Naive B cell (primary cell): ENCODE measurements at regions not wholly inside any gene's neighbourhood (a gene's known extent, or its start where the extent isn't known, plus 50 kb on each side); places are given as distances from the start of the nearest gene placed in this dataset.

Source experiments
- ATAC-seq, 2 donors: fragments of 150-1000 bp; cut with Tn5 transposase; 2 replicates each; pipeline ENCODE4 v1.10.0; 2021; ENCODE audit warnings: low read depth in 2 of 2, mild to moderate bottlenecking in 2 of 2, moderate library complexity in 2 of 2
- DNase-seq: peaks from one replicate; pipeline ENCODE4 v3.0.0; 2022
- H3K27ac Mint-ChIP-seq, 6 donors: one replicate each; pipeline ENCODE4 v1.8.0; 2020 to 2022; ENCODE audit warnings: mild to moderate bottlenecking in 6 of 6, mixed read lengths in 6 of 6, moderate library complexity in 5 of 6, inconsistent platforms in 2 of 6
- H3K27me3 Mint-ChIP-seq, 3 donors: one replicate each; pipeline ENCODE4 v1.8.0; 2021 to 2022; ENCODE audit warnings: mixed read lengths in 3 of 3, mild to moderate bottlenecking in 1 of 3
- H3K36me3 Mint-ChIP-seq, 2 donors: one replicate each; pipeline ENCODE4 v1.8.0; 2020 to 2022; ENCODE audit warnings: mixed read lengths in 2 of 2, inconsistent platforms in 1 of 2, mild to moderate bottlenecking in 1 of 2
- H3K4me1 Mint-ChIP-seq, 3 donors: one replicate each; pipeline ENCODE4 v1.8.0; 2020 to 2022; ENCODE audit warnings: mixed read lengths in 3 of 3, inconsistent platforms in 1 of 3, mild to moderate bottlenecking in 1 of 3, moderate library complexity in 1 of 3
- H3K4me3 Mint-ChIP-seq, 8 donors: one replicate each; pipeline ENCODE4 v1.8.0; 2020 to 2022; ENCODE audit warnings: mild to moderate bottlenecking in 8 of 8, mixed read lengths in 8 of 8, moderate library complexity in 8 of 8, inconsistent platforms in 2 of 8
- H3K9me3 Mint-ChIP-seq, 7 donors: one replicate each; pipeline ENCODE4 v1.8.0; 2020 to 2022; ENCODE audit warnings: mixed read lengths in 7 of 7, mild to moderate bottlenecking in 5 of 7, inconsistent platforms in 2 of 7, moderate library complexity in 1 of 7

GRCh38 chr18:78031991-78032390, 782.3 kb downstream of the GALR1 start:
- no peaks in the 10 kb centered on the region for H3K4me1 Mint-ChIP-seq
- no peak for ATAC-seq
- DNase-seq, result no peak
- H3K9me3 Mint-ChIP-seq, result peaks cover 0 to 3% (median 0%) of the 10 kb centered on the region in 7 donors
- H3K4me3 Mint-ChIP-seq, result no peak overlapping the region
- H3K27ac Mint-ChIP-seq, result no peak overlapping the region
- H3K36me3 Mint-ChIP-seq, result no peaks in the 10 kb centered on the region
- peaks cover 0 to 4% (median 4%) of the 10 kb centered on the region in 3 donors for H3K27me3 Mint-ChIP-seq

GRCh38 chr18:78032574-78032973, 782.9 kb downstream of the GALR1 start:
- H3K36me3 Mint-ChIP-seq, result no peaks in the 10 kb centered on the region
- peaks cover 0 to 3% (median 0%) of the 10 kb centered on the region in 7 donors for H3K9me3 Mint-ChIP-seq
- no peak overlapping the region for H3K27ac Mint-ChIP-seq
- DNase-seq, result no peak
- ATAC-seq, result no peak
- no peaks in the 10 kb centered on the region for H3K4me1 Mint-ChIP-seq
- H3K4me3 Mint-ChIP-seq, result no peak overlapping the region
- H3K27me3 Mint-ChIP-seq, result peaks cover 0 to 4% (median 4%) of the 10 kb centered on the region in 3 donors

GRCh38 chr18:78034755-78035154, 785.1 kb downstream of the GALR1 start:
- Mint-ChIP-seq H3K4me3 (no peak overlapping the region), H3K4me1 (no peaks in the 10 kb centered on the region), H3K36me3 (no peaks in the 10 kb centered on the region), H3K9me3 (peaks cover 0 to 8% (median 4%) of the 10 kb centered on the region in 7 donors), H3K27ac (no peak overlapping the region), H3K27me3 (peaks cover 0 to 4% (median 4%) of the 10 kb centered on the region in 3 donors)
- DNase-seq (no peak), ATAC-seq (no peak)

- ATAC-seq, result no peak
Observed at GRCh38 chr18:78041218-78041617, 791.6 kb downstream of the GALR1 start.

GRCh38 chr18:78046631-78047030, 797.0 kb downstream of the GALR1 start:
- Mint-ChIP-seq H3K27ac (no peak overlapping the region), H3K36me3 (peaks cover 0 to 9% of the 10 kb centered on the region in 2 donors), H3K27me3 (no peaks in the 10 kb centered on the region), H3K4me3 (no peak overlapping the region), H3K4me1 (no peaks in the 10 kb centered on the region), H3K9me3 (peaks cover 4 to 17% (median 11%) of the 10 kb centered on the region in 7 donors)
- ATAC-seq, result no peak
- DNase-seq, result no peak

More at GRCh38 chr18:78041218-78041617, 791.6 kb downstream of the GALR1 start:
- Mint-ChIP-seq H3K27me3 (no peaks in the 10 kb centered on the region), H3K36me3 (peaks cover 0 to 16% of the 10 kb centered on the region in 2 donors), H3K9me3 (peaks cover 15 to 35% (median 21%) of the 10 kb centered on the region in 7 donors), H3K27ac (no peak overlapping the region), H3K4me3 (no peak overlapping the region), H3K4me1 (no peaks in the 10 kb centered on the region)
- DNase-seq, result no peak

GRCh38 chr18:78049281-78049680, 799.6 kb downstream of the GALR1 start:
- no peak overlapping the region for H3K27ac Mint-ChIP-seq
- no peak overlapping the region for H3K4me3 Mint-ChIP-seq
- peaks cover 0 to 2% (median 0%) of the 10 kb centered on the region in 7 donors for H3K9me3 Mint-ChIP-seq
- no peaks in the 10 kb centered on the region for H3K27me3 Mint-ChIP-seq
- H3K4me1 Mint-ChIP-seq, result no peaks in the 10 kb centered on the region
- DNase-seq (no peak), ATAC-seq (no peak)
- H3K36me3 Mint-ChIP-seq, result no peaks in the 10 kb centered on the region

GRCh38 chr18:78054801-78055200, 805.2 kb downstream of the GALR1 start:
- no peak overlapping the region for H3K4me3 Mint-ChIP-seq
- no peaks in the 10 kb centered on the region for H3K36me3 Mint-ChIP-seq

GRCh38 chr18:78056011-78056410, 806.4 kb downstream of the GALR1 start:
- Mint-ChIP-seq H3K9me3 (peaks cover 0 to 5% (median 1%) of the 10 kb centered on the region in 7 donors), H3K27me3 (peaks cover 0 to 5% (median 0%) of the 10 kb centered on the region in 3 donors), H3K4me3 (no peak overlapping the region), H3K36me3 (no peaks in the 10 kb centered on the region), H3K27ac (no peak overlapping the region), H3K4me1 (no peaks in the 10 kb centered on the region)
- DNase-seq, result no peak
- ATAC-seq, result no peak

More at GRCh38 chr18:78054801-78055200, 805.2 kb downstream of the GALR1 start:
- ATAC-seq (no peak), DNase-seq (no peak)
- Mint-ChIP-seq H3K9me3 (peaks cover 0 to 5% (median 1%) of the 10 kb centered on the region in 7 donors), H3K27ac (no peak overlapping the region), H3K27me3 (peaks cover 0 to 5% (median 0%) of the 10 kb centered on the region in 3 donors), H3K4me1 (no peaks in the 10 kb centered on the region)

GRCh38 chr18:78069784-78070664, 820.4 kb downstream of the GALR1 start:
- Mint-ChIP-seq H3K9me3 (peaks cover 0 to 18% (median 5%) of the 10 kb centered on the region in 7 donors), H3K36me3 (no peaks in the 10 kb centered on the region), H3K4me1 (no peaks in the 10 kb centered on the region), H3K27ac (no peak overlapping the region), H3K27me3 (peaks cover 0 to 5% (median 0%) of the 10 kb centered on the region in 3 donors), H3K4me3 (peak overlapping the region in 1 of 8 donors; percentile 25)
- no peak for ATAC-seq
- no peak for DNase-seq

GRCh38 chr18:78071166-78071710, 821.6 kb downstream of the GALR1 start:
- peaks cover 0 to 10% (median 3%) of the 10 kb centered on the region in 7 donors for H3K9me3 Mint-ChIP-seq
- no peak for DNase-seq
- H3K4me1 Mint-ChIP-seq, result no peaks in the 10 kb centered on the region
- no peaks in the 10 kb centered on the region for H3K36me3 Mint-ChIP-seq
- no peak overlapping the region for H3K4me3 Mint-ChIP-seq
- no peak for ATAC-seq
- H3K27me3 Mint-ChIP-seq, result peaks cover 0 to 11% (median 0%) of the 10 kb centered on the region in 3 donors
- no peak overlapping the region for H3K27ac Mint-ChIP-seq

GRCh38 chr18:78071776-78072175, 822.1 kb downstream of the GALR1 start:
- ATAC-seq (no peak), DNase-seq (no peak)
- no peaks in the 10 kb centered on the region for H3K36me3 Mint-ChIP-seq
- H3K27ac Mint-ChIP-seq, result no peak overlapping the region
- peaks cover 0 to 8% (median 1%) of the 10 kb centered on the region in 7 donors for H3K9me3 Mint-ChIP-seq
- H3K4me1 Mint-ChIP-seq, result no peaks in the 10 kb centered on the region
- no peak overlapping the region for H3K4me3 Mint-ChIP-seq
- H3K27me3 Mint-ChIP-seq, result peaks cover 0 to 11% (median 0%) of the 10 kb centered on the region in 3 donors

- H3K27ac Mint-ChIP-seq, result no peak overlapping the region
- DNase-seq (no peak), ATAC-seq (no peak)
- H3K9me3 Mint-ChIP-seq, result peaks cover 0 to 8% (median 0%) of the 10 kb centered on the region in 7 donors
- no peaks in the 10 kb centered on the region for H3K36me3 Mint-ChIP-seq
- H3K27me3 Mint-ChIP-seq, result peaks cover 0 to 11% (median 0%) of the 10 kb centered on the region in 3 donors
- no peak overlapping the region for H3K4me3 Mint-ChIP-seq
- no peaks in the 10 kb centered on the region for H3K4me1 Mint-ChIP-seq
Observed at GRCh38 chr18:78072375-78072774, 822.7 kb downstream of the GALR1 start.

GRCh38 chr18:78073275-78073674, 823.6 kb downstream of the GALR1 start:
- Mint-ChIP-seq H3K27ac (no peak overlapping the region), H3K4me1 (no peaks in the 10 kb centered on the region), H3K9me3 (peaks cover 0 to 8% (median 3%) of the 10 kb centered on the region in 7 donors), H3K36me3 (no peaks in the 10 kb centered on the region), H3K4me3 (no peak overlapping the region), H3K27me3 (peaks cover 0 to 11% (median 0%) of the 10 kb centered on the region in 3 donors)
- ATAC-seq (no peak), DNase-seq (no peak)
